Endothelial cell of umbilical vein (primary cell): ENCODE measurements at regions not wholly inside any gene's neighbourhood (a gene's known extent, or its start where the extent isn't known, plus 50 kb on each side); places are given as distances from the start of the nearest gene placed in this dataset.

Source experiments
- BruUV-seq: library from RNA; stranded (reverse); fragments of 400-500 nt; replicated peaks from 2 replicates; lab custom pipeline; 2021; lab: Mats Ljungman, UMichigan
- CTCF ChIA-PET: fragments of 300-600, 350-600 bp; sonication (Branson Sonifier 250); formaldehyde crosslinking; loops from one replicate; lab custom pipeline; 2021; ENCODE audit warnings: antibody characterized with exemption, inconsistent platforms; lab: Charles Lee
- POLR2A ChIA-PET: fragments of 300-600, 350-600 bp; sonication (Branson Sonifier 250); formaldehyde crosslinking; loops from one replicate; lab custom pipeline; 2021; ENCODE audit warnings: antibody characterized with exemption, inconsistent platforms; lab: Charles Lee
- DNase-seq: peaks from one replicate; pipeline ENCODE4 v3.0.0-alpha.2; 2011; ENCODE audit warnings: low read depth, low spot score
- FAIRE-seq: peaks from 2 replicates; lab custom pipeline; 2011; peaks lifted over from hg19 to GRCh38; lab: Jason Lieb, UNC
- H2AFZ ChIP-seq: 2 replicates; pipeline ENCODE4 v1.6.0; 2012; ENCODE audit warnings: low read depth, low read length, control low read depth, inconsistent platforms
- H3K27ac ChIP-seq: 2 replicates; pipeline ENCODE4 v1.5.1; 2011; ENCODE audit warnings: low read depth, mild to moderate bottlenecking, control low read depth, low read length, moderate library complexity; ENCODE audit not compliant: insufficient read depth
- H3K27me3 ChIP-seq, 2 experiments: 2 replicates each; pipeline versions ENCODE4 v1.6.0 to v1.6.1; 2011; ENCODE audit warnings: low read length in 2 of 2, mixed read lengths in 1 of 2; ENCODE audit not compliant: control insufficient read depth in 2 of 2, insufficient read depth in 2 of 2
- H3K36me3 ChIP-seq, 2 experiments: 2 replicates in 1 of 2; 3 replicates in 1 of 2; pipeline ENCODE4 v1.5.1; 2011; ENCODE audit warnings: low read length in 2 of 2, mild to moderate bottlenecking in 1 of 2, moderate library complexity in 1 of 2; ENCODE audit not compliant: control insufficient read depth in 2 of 2, insufficient read depth in 2 of 2; ENCODE audit errors: extremely low read depth in 1 of 2
- H3K4me1 ChIP-seq: 3 replicates; pipeline ENCODE4 v1.5.1; 2011; ENCODE audit warnings: mild to moderate bottlenecking, low read length; ENCODE audit not compliant: control insufficient read depth, insufficient read depth; ENCODE audit errors: extremely low read depth
- H3K4me2 ChIP-seq: 2 replicates; pipeline ENCODE4 v1.6.1; 2011; ENCODE audit warnings: low read length, control low read depth, mixed read lengths; ENCODE audit not compliant: insufficient read depth
- H3K4me3 ChIP-seq, 3 experiments: fragments of 200-600 bp in 1 of 3; sonication (generic), shearing (Covaris generic) in 1 of 3; replicated peaks in 1 of 3; 2 replicates each; pipeline ENCODE4 v1.5.1; 2011 to 2016; ENCODE audit warnings: control low read depth in 3 of 3, low read length in 3 of 3, mild to moderate bottlenecking in 2 of 3, inconsistent platforms in 1 of 3, low read depth in 1 of 3, moderate library complexity in 1 of 3; ENCODE audit not compliant: insufficient read depth in 1 of 3
- H3K79me2 ChIP-seq: 2 replicates; pipeline ENCODE4 v1.6.0; 2012; ENCODE audit warnings: low read length, inconsistent platforms; ENCODE audit not compliant: control insufficient read depth, insufficient read depth
- H3K9ac ChIP-seq: replicated peaks from 2 replicates; pipeline ENCODE3; 2011; ENCODE audit warnings: low read length, control low read depth; ENCODE audit not compliant: insufficient read depth; ENCODE audit errors: extremely low read depth
- H3K9me1 ChIP-seq: replicated peaks from 3 replicates; pipeline ENCODE4 v1.6.0; 2011; ENCODE audit warnings: mild to moderate bottlenecking, low read length; ENCODE audit not compliant: control insufficient read depth, insufficient read depth; ENCODE audit errors: extremely low read depth
- H3K9me3 ChIP-seq: replicated peaks from 2 replicates; pipeline ENCODE4 v1.5.1; 2012; ENCODE audit warnings: low read length, inconsistent platforms; ENCODE audit not compliant: control insufficient read depth, insufficient read depth
- H4K20me1 ChIP-seq: replicated peaks from 2 replicates; pipeline ENCODE3; 2011; ENCODE audit warnings: mild to moderate bottlenecking, low read length; ENCODE audit not compliant: control insufficient read depth, insufficient read depth; ENCODE audit errors: extremely low read depth
- EZH2 ChIP-seq: IDR thresholded peaks from 2 replicates; pipeline ENCODE4 v1.6.1; 2012; ENCODE audit warnings: borderline replicate concordance, low read depth, mild to moderate bottlenecking, moderate library complexity, low read length, inconsistent platforms; ENCODE audit not compliant: severe bottlenecking
- FOS ChIP-seq: IDR thresholded peaks from 2 replicates; pipeline ENCODE4 v1.6.1; 2011; ENCODE audit warnings: mild to moderate bottlenecking, low read length, moderate library complexity, borderline replicate concordance; ENCODE audit not compliant: insufficient read depth
- GATA2 ChIP-seq: IDR thresholded peaks from 2 replicates; pipeline ENCODE4 v1.7.0; 2011; ENCODE audit warnings: low read depth, mild to moderate bottlenecking, moderate library complexity, mixed read lengths, low read length; ENCODE audit not compliant: insufficient read length, insufficient read depth
- JUN ChIP-seq: IDR thresholded peaks from 2 replicates; pipeline ENCODE4 v1.6.1; 2011; ENCODE audit warnings: borderline replicate concordance, low read depth; ENCODE audit not compliant: insufficient read length, insufficient read depth
- MAX ChIP-seq: IDR thresholded peaks from 2 replicates; pipeline ENCODE4 v1.6.1; 2011; ENCODE audit not compliant: insufficient read depth, insufficient read length
- MYC ChIP-seq: IDR thresholded peaks from one replicate; pipeline ENCODE4 v1.6.1; 2011; ENCODE audit warnings: mild to moderate bottlenecking, low read depth, low read length
- POLR2A ChIP-seq: IDR thresholded peaks from 2 replicates; pipeline ENCODE4 v1.6.1; 2012; ENCODE audit warnings: low read depth, mild to moderate bottlenecking, control low read depth, low read length
- POLR2AphosphoS5 ChIP-seq: IDR thresholded peaks from 2 replicates; pipeline ENCODE4 v1.6.1; 2012; ENCODE audit warnings: low read depth, mild to moderate bottlenecking, control low read depth, low read length, moderate library complexity; ENCODE audit not compliant: insufficient read depth
- dilution Hi-C: fragments of 300-500 bp; cut with MboI; formaldehyde crosslinking; loops from one replicate; pipeline ENCODE4 v1.15.0; 2019; ENCODE audit warnings: low sequenced_read_pairs; ENCODE audit not compliant: extremely low pct_ligation_motif_present
- intact Hi-C: fragments of 100-400 bp; cut with micrococcal nuclease; formaldehyde crosslinking; loops from one replicate; pipeline ENCODE4 v1.10.0; 2022
- TF ChIP-seq, protein P1 (sequence below), 2 donors: IDR thresholded peaks; 1 replicate in 1 of 2; 2 replicates in 1 of 2; pipeline ENCODE4 v1.5.1; 2011; ENCODE audit warnings: low read length in 2 of 2, mild to moderate bottlenecking in 2 of 2, moderate library complexity in 2 of 2, control low read depth in 1 of 2, inconsistent platforms in 1 of 2, low read depth in 1 of 2; ENCODE audit not compliant: insufficient read depth in 1 of 2; ENCODE audit errors: extremely low read depth in 1 of 2

- Histone ChIP-seq H3K27me3 (no peaks in the 10 kb centered on the region), H3K9me3 (no peaks in the 10 kb centered on the region), H4K20me1 (no peaks in the 10 kb centered on the region), H3K9me1 (no peaks in the 10 kb centered on the region), H3K4me3 (no peak overlapping the region), H3K9ac (no peak overlapping the region), H3K4me1 (no peaks in the 10 kb centered on the region), H3K4me2 (no peak overlapping the region), H3K27ac (no peak overlapping the region), H3K79me2 (no peaks in the 10 kb centered on the region), H2AFZ (no peak overlapping the region), H3K36me3 (no peaks in the 10 kb centered on the region)
- intact Hi-C loops = no loop called here
- no peak for TF ChIP-seq MYC
- no peak for TF ChIP-seq GATA2
- TF ChIP-seq POLR2AphosphoS5 = no peak
- TF ChIP-seq JUN = no peak
- no peak for TF ChIP-seq MAX
- TF ChIP-seq EZH2 = no peak
- TF ChIP-seq FOS = no peak
- TF ChIP-seq POLR2A = no peak
- dilution Hi-C loops = no loop called here
- FAIRE-seq (no peak), DNase-seq (no peak)
- ChIA-PET CTCF (interaction anchor here (1.3 kb wide), 1 partner anchor 13 kb away, joined by 4 read pairs; no protein-coding TSS in a partner anchor), POLR2A (no interaction called here)
- BruUV-seq = no TSS peak
These were observed 270.5 kb downstream of the TUSC7 start for GRCh38 chr3:116980099-116980498.

DNA sequence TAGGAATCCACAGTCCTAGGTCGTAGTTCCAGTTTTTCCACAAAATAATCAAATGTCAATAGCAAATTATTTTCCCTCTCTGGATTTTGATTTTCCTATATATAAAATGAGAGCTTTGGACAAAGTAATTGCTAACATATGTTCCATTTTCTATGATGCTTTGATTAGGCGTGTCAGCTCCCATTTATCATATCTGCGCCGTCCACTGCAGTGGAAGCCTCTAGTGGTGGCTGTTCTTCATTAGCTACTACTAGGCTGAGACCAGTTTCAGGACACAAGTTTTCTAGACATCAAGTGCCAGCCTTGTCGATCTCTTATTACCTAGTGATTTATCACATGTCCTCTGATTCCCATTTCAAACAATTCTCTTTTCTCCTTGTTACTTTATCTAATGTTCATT is 271.5 kb downstream of the TUSC7 start:
- no peaks in the 10 kb centered on the region for H3K4me1 ChIP-seq
- BruUV-seq = no TSS peak
- H3K4me2 ChIP-seq = no peak overlapping the region
- H3K9me1 ChIP-seq = no peaks in the 10 kb centered on the region
- no peak overlapping the region for H3K27ac ChIP-seq
- no peaks in the 10 kb centered on the region for H3K79me2 ChIP-seq
- DNase-seq (no peak), FAIRE-seq (no peak)
- no peaks in the 10 kb centered on the region for H3K27me3 ChIP-seq
- H4K20me1 ChIP-seq = no peaks in the 10 kb centered on the region
- intact Hi-C loops (no loop called here), dilution Hi-C loops (no loop called here)
- CTCF ChIA-PET = no interaction called here
- no peaks in the 10 kb centered on the region for H3K9me3 ChIP-seq
- no peak overlapping the region for H3K4me3 ChIP-seq
- no peak overlapping the region for H3K9ac ChIP-seq
- TF ChIP-seq GATA2 (no peak), EZH2 (no peak), POLR2A (no peak), FOS (no peak), MYC (no peak), MAX (no peak), JUN (no peak)
- TF ChIP-seq, protein P1, sequence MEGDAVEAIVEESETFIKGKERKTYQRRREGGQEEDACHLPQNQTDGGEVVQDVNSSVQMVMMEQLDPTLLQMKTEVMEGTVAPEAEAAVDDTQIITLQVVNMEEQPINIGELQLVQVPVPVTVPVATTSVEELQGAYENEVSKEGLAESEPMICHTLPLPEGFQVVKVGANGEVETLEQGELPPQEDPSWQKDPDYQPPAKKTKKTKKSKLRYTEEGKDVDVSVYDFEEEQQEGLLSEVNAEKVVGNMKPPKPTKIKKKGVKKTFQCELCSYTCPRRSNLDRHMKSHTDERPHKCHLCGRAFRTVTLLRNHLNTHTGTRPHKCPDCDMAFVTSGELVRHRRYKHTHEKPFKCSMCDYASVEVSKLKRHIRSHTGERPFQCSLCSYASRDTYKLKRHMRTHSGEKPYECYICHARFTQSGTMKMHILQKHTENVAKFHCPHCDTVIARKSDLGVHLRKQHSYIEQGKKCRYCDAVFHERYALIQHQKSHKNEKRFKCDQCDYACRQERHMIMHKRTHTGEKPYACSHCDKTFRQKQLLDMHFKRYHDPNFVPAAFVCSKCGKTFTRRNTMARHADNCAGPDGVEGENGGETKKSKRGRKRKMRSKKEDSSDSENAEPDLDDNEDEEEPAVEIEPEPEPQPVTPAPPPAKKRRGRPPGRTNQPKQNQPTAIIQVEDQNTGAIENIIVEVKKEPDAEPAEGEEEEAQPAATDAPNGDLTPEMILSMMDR (IDR thresholded peaks at IDR 0.05; ENCODE audit: extremely low read depth in 1 of 2, insufficient read depth in 1 of 2, low read depth in 1 of 2, low read length in 2 of 2) = no peak
- no peaks in the 10 kb centered on the region for H3K36me3 ChIP-seq
- POLR2A ChIA-PET = no interaction called here
- no peak overlapping the region for H2AFZ ChIP-seq
